PC-3 (cell line): ENCODE measurements at regions not wholly inside any gene's neighbourhood (a gene's known extent, or its start where the extent isn't known, plus 50 kb on each side); places are given as distances from the start of the nearest gene placed in this dataset.

Source experiments
- ATAC-seq: fragments of 200-7000 bp; cut with Tn5 transposase; 2 replicates; pipeline ENCODE4 v1.9.1; 2020; ENCODE audit warnings: mild to moderate bottlenecking, moderate library complexity
- BruUV-seq: library from RNA; stranded (reverse); fragments of 400-500 nt; replicated peaks from 2 replicates; lab custom pipeline; 2021; lab: Mats Ljungman, UMichigan
- CTCF ChIA-PET: fragments of 300-600 bp; sonication (Branson Sonifier 250); formaldehyde crosslinking; loops from one replicate; lab custom pipeline; 2022; ENCODE audit warnings: antibody characterized with exemption; lab: Charles Lee
- POLR2A ChIA-PET: fragments of 300-600 bp; sonication (Branson Sonifier 250); formaldehyde crosslinking; loops from one replicate; lab custom pipeline; 2022; ENCODE audit warnings: antibody characterized with exemption; ENCODE audit not compliant: unreplicated experiment; lab: Charles Lee
- DNase-seq: peaks from one replicate; pipeline ENCODE4 v3.0.0-alpha.2; 2015
- H2AFZ ChIP-seq: fragments of 300-600 bp; sonication (generic); 2 replicates; pipeline ENCODE4 v1.6.0; 2016; ENCODE audit warnings: antibody characterized with exemption, low read length
- H3F3A ChIP-seq: fragments of 300-600 bp; sonication (generic); one replicate; pipeline ENCODE4 v1.6.0; 2017; ENCODE audit warnings: antibody characterized with exemption, low read length, control low read depth, mild to moderate bottlenecking; ENCODE audit not compliant: unreplicated experiment
- H3K27ac ChIP-seq: fragments of 300-600 bp; sonication (generic); 2 replicates; pipeline ENCODE4 v1.5.1; 2016; ENCODE audit warnings: mild to moderate bottlenecking, low read length
- H3K27me3 ChIP-seq: fragments of 300-600 bp; sonication (generic); 2 replicates; pipeline ENCODE4 v1.6.1; 2016; ENCODE audit warnings: low read length, mixed read lengths
- H3K36me3 ChIP-seq: fragments of 300-600 bp; sonication (generic); 2 replicates; pipeline ENCODE4 v1.6.1; 2016; ENCODE audit warnings: low read depth, mixed run types, low read length, mixed read lengths
- H3K4me1 ChIP-seq: fragments of 300-600 bp; sonication (generic); 2 replicates; pipeline ENCODE4 v1.5.1; 2016; ENCODE audit warnings: low read length; ENCODE audit not compliant: insufficient read depth
- H3K4me2 ChIP-seq: fragments of 300-600 bp; sonication (generic); 2 replicates; pipeline ENCODE4 v1.6.0; 2016; ENCODE audit warnings: low read length
- H3K4me3 ChIP-seq: fragments of 300-600 bp; sonication (generic); 2 replicates; pipeline ENCODE4 v1.5.1; 2016; ENCODE audit warnings: mild to moderate bottlenecking, low read length, mixed read lengths
- H3K79me2 ChIP-seq: fragments of 300-600 bp; sonication (generic); 2 replicates; pipeline ENCODE4 v1.6.1; 2017; ENCODE audit warnings: low read length, mixed read lengths
- H3K9ac ChIP-seq: fragments of 300-600 bp; sonication (generic); 2 replicates; pipeline ENCODE4 v1.6.0; 2016; ENCODE audit warnings: mild to moderate bottlenecking, low read length
- H3K9me2 ChIP-seq: fragments of 300-600 bp; sonication (generic); replicated peaks from 2 replicates; pipeline ENCODE4 v1.6.1; 2016; ENCODE audit warnings: mixed run types, low read length, mixed read lengths
- H3K9me3 ChIP-seq: fragments of 300-600 bp; sonication (generic); 2 replicates; pipeline ENCODE4 v1.6.1; 2016; ENCODE audit warnings: low read length, mixed read lengths
- H4K20me1 ChIP-seq: fragments of 300-600 bp; sonication (generic); 2 replicates; pipeline ENCODE4 v1.6.1; 2016; ENCODE audit warnings: low read length, mixed read lengths
- CTCF ChIP-seq: fragments of 300-600 bp; sonication (generic); conservative IDR thresholded peaks from 2 replicates; pipeline ENCODE4 v1.5.1; 2017; ENCODE audit warnings: antibody characterized with exemption, low read depth, mild to moderate bottlenecking, low read length
- EZH2 ChIP-seq: fragments of 300-600 bp; sonication (generic); IDR thresholded peaks from one replicate; pipeline ENCODE4 v1.6.1; 2017; ENCODE audit warnings: antibody characterized with exemption, mild to moderate bottlenecking, low read length; ENCODE audit not compliant: unreplicated experiment
- EZH2phosphoT487 ChIP-seq: fragments of 300-600 bp; sonication (generic); IDR thresholded peaks from 2 replicates; pipeline ENCODE4 v1.6.1; 2018; ENCODE audit warnings: mild to moderate bottlenecking, antibody characterized with exemption, low read length, borderline replicate concordance
- intact Hi-C: fragments of 100-400 bp; cut with micrococcal nuclease; formaldehyde crosslinking; loops from 2 replicates; pipeline ENCODE4 v1.9.0; 2023

GRCh38 chr17:13981881-13982280 lies 87.4 kb upstream of the COX10 start:
- no peak overlapping the region for H3K4me3 ChIP-seq
- no TSS peak for BruUV-seq
- no peak overlapping the region for H3K27ac ChIP-seq
- H3K36me3 ChIP-seq: no peaks in the 10 kb centered on the region
- H4K20me1 ChIP-seq: no peaks in the 10 kb centered on the region
- H3K9me2 ChIP-seq: 0 out of 2 replicates have a peak, but pooled peaks cover 3% of the 10 kb centered on the region
- POLR2A ChIA-PET: no interaction called here
- ATAC-seq: no peak
- TF ChIP-seq CTCF (no peak), EZH2phosphoT487 (no peak), EZH2 (no peak)
- no peak overlapping the region for H3K9ac ChIP-seq
- intact Hi-C loops: no loop called here
- no peaks in the 10 kb centered on the region for H3K79me2 ChIP-seq
- H3K9me3 ChIP-seq: no peaks in the 10 kb centered on the region
- CTCF ChIA-PET: no interaction called here
- peaks cover 26% of the 10 kb centered on the region for H3K27me3 ChIP-seq
- no peaks in the 10 kb centered on the region for H3K4me1 ChIP-seq
- H3F3A ChIP-seq: no peaks in the 10 kb centered on the region
- no peak overlapping the region for H2AFZ ChIP-seq
- no peak for DNase-seq
- H3K4me2 ChIP-seq: no peak overlapping the region

DNA sequence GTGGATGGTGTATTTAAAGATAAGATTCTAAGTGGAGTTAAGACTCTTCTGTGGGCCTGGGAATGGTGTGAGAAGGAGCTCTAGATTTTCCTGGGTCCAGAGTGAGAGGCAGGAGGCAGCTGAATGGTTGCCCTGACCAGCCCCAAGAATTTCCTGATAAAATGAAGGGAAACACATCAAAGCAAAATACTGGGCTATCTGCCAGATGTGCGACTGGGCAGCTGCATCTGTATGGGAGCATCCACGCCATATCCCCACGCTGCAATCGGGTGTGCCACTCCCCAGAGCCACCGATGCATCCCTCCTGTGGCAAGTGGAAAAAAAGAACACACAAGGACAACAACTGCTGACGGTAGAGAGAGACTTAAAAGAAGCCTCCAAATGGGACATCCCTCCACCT lies 84.3 kb upstream of the COX10 start:
- DNase-seq: no peak
- H3K79me2 ChIP-seq: no peaks in the 10 kb centered on the region
- H4K20me1 ChIP-seq: no peaks in the 10 kb centered on the region
- ChIA-PET POLR2A (no interaction called here), CTCF (no interaction called here)
- H3K4me2 ChIP-seq: no peak overlapping the region
- H3K27ac ChIP-seq: no peak overlapping the region
- 0 out of 2 replicates have a peak, but pooled peaks cover 3% of the 10 kb centered on the region for H3K9me2 ChIP-seq
- no peaks in the 10 kb centered on the region for H3K4me1 ChIP-seq
- H3K9ac ChIP-seq: no peak overlapping the region
- intact Hi-C loops: no loop called here
- no peaks in the 10 kb centered on the region for H3K36me3 ChIP-seq
- no TSS peak for BruUV-seq
- H2AFZ ChIP-seq: no peak overlapping the region
- TF ChIP-seq EZH2phosphoT487 (no peak), EZH2 (no peak), CTCF (no peak)
- no peak overlapping the region for H3K4me3 ChIP-seq
- no peaks in the 10 kb centered on the region for H3K9me3 ChIP-seq
- ATAC-seq: no peak
- H3K27me3 ChIP-seq: peaks cover 23% of the 10 kb centered on the region
- no peaks in the 10 kb centered on the region for H3F3A ChIP-seq

GRCh38 chr17:13986855-13987254 lies 82.4 kb upstream of the COX10 start:
- Histone ChIP-seq H3K9ac (no peak overlapping the region), H2AFZ (no peak overlapping the region), H3K27me3 (peaks cover 23% of the 10 kb centered on the region), H3K4me1 (no peaks in the 10 kb centered on the region), H3K36me3 (no peaks in the 10 kb centered on the region), H3K79me2 (no peaks in the 10 kb centered on the region), H3K4me3 (no peak overlapping the region), H3K4me2 (no peak overlapping the region), H3K9me3 (no peaks in the 10 kb centered on the region), H3K27ac (no peak overlapping the region), H4K20me1 (no peaks in the 10 kb centered on the region), H3F3A (no peaks in the 10 kb centered on the region), H3K9me2 (no peaks in the 10 kb centered on the region)
- ChIA-PET CTCF (no interaction called here), POLR2A (no interaction called here)
- intact Hi-C loops: no loop called here
- no peak for DNase-seq
- ATAC-seq: no peak
- TF ChIP-seq EZH2phosphoT487 (no peak), EZH2 (no peak), CTCF (no peak)
- no TSS peak for BruUV-seq
